ENCODE measurements at regions not wholly inside any gene's neighbourhood (a gene's known extent, or its start where the extent isn't known, plus 50 kb on each side); places are given as distances from the start of the nearest gene placed in this dataset.
A peak's percentile ranks its signal among the peaks of the same experiment; 100 is the strongest.
"Not testable (repeated sequence)": the region's sequence is repeated elsewhere in the genome, so short reads cannot be mapped to it uniquely, and the experiment has no call there.

- DNase-seq (ENCODE audit: low read depth), result no peak
These were observed 101.7 kb upstream of the ZNF236 start for GRCh38 chr18:76720683-76721082.

- DNase-seq (ENCODE audit: low read depth), result no peak
These were observed 107.2 kb upstream of the ZNF236 start for GRCh38 chr18:76715012-76715610.

- DNase-seq (ENCODE audit: low read depth), result no peak
These were observed 108.9 kb upstream of the ZNF236 start for GRCh38 chr18:76713432-76713831.

- no peak for DNase-seq (ENCODE audit: low read depth)
These were observed 109.7 kb upstream of the ZNF236 start for GRCh38 chr18:76712511-76713140.

GRCh38 chr18:76710646-76711520 lies 111.5 kb upstream of the ZNF236 start:
- no peak for DNase-seq (ENCODE audit: low read depth)

- peak; percentile 25 for DNase-seq (ENCODE audit: low read depth)
These were observed 112.4 kb upstream of the ZNF236 start for GRCh38 chr18:76709659-76710645.

GRCh38 chr18:76708722-76709353 lies 113.5 kb upstream of the ZNF236 start:
- DNase-seq (ENCODE audit: low read depth), result no peak

GRCh38 chr18:76708071-76708721 lies 114.2 kb upstream of the ZNF236 start:
- no peak for DNase-seq (ENCODE audit: low read depth)

- DNase-seq (ENCODE audit: low read depth), result no peak
These were observed 114.8 kb upstream of the ZNF236 start for GRCh38 chr18:76707534-76707933.

- DNase-seq (ENCODE audit: low read depth), result not testable (repeated sequence)
These were observed 117.8 kb upstream of the ZNF236 start for GRCh38 chr18:76704589-76704988.

GRCh38 chr18:76699923-76700322 lies 122.4 kb upstream of the ZNF236 start:
- no peak for DNase-seq (ENCODE audit: low read depth)

GRCh38 chr18:76697441-76697901 lies 124.9 kb upstream of the ZNF236 start:
- no peak for DNase-seq (ENCODE audit: low read depth)

- DNase-seq (ENCODE audit: low read depth), result no peak
These were observed 130.6 kb upstream of the ZNF236 start for GRCh38 chr18:76691800-76692199.

GRCh38 chr18:76689646-76690264 lies 132.6 kb upstream of the ZNF236 start:
- DNase-seq (ENCODE audit: low read depth), result no peak

GRCh38 chr18:76688724-76689472 lies 133.5 kb upstream of the ZNF236 start:
- no peak for DNase-seq (ENCODE audit: low read depth)

- DNase-seq (ENCODE audit: low read depth), result no peak
These were observed 134.9 kb upstream of the ZNF236 start for GRCh38 chr18:76687304-76687962.

- no peak for DNase-seq (ENCODE audit: low read depth)
These were observed 135.6 kb upstream of the ZNF236 start for GRCh38 chr18:76686737-76687231.

GRCh38 chr18:76685860-76686259 lies 136.5 kb upstream of the ZNF236 start:
- DNase-seq (ENCODE audit: low read depth), result no peak

- no peak for DNase-seq (ENCODE audit: low read depth)
These were observed 137.0 kb upstream of the ZNF236 start for GRCh38 chr18:76685402-76685801.

Measured in CMK (cell line).